ENCODE measurements at regions not wholly inside any gene's neighbourhood (a gene's known extent, or its start where the extent isn't known, plus 50 kb on each side); places are given as distances from the start of the nearest gene placed in this dataset.

DNA sequence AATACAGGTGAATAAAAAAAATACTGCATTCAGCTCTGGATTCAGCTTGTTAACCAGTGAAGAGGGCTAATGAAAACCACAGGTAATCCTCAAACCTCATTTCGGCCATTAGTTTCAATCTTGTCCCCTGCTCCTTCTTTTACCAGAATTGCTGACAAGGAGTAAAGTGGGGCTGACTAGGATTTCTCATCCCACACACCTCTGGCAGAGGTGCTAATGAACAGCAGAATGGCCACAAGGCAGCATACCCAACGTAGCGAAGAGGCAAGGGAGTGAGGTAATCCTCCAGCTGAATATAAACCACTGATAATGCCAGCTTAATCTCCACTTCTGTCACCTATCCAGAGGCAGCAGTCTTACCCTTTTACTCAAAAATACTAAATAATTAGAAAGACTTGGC is 248.8 kb upstream of the CDIN1 start:
- TF ChIP-seq TAF1 (IDR thresholded peaks at IDR 0.05; ENCODE audit: borderline replicate concordance, low read depth, low read length), result no peak
- TF ChIP-seq POLR2AphosphoS5 (IDR thresholded peaks at IDR 0.05; ENCODE audit: low read depth, low read length), result no peak
- TF ChIP-seq POLR2A (IDR thresholded peaks at IDR 0.05; ENCODE audit: low read depth, low read length), result no peak
